IMR-90 (cell line): ENCODE measurements at regions not wholly inside any gene's neighbourhood (a gene's known extent, or its start where the extent isn't known, plus 50 kb on each side); places are given as distances from the start of the nearest gene placed in this dataset.

Experiments used
- ATAC-seq: fragments of 200-7000 bp; cut with Tn5 transposase; 2 replicates; pipeline ENCODE4 v1.9.1; 2020; ENCODE audit warnings: low read depth, mild to moderate bottlenecking, moderate library complexity
- BruUV-seq: library from RNA; stranded (reverse); fragments of 400-500 nt; replicated peaks from 2 replicates; lab custom pipeline; 2021; lab: Mats Ljungman, UMichigan
- CTCF ChIA-PET: fragments of 300-600 bp; formaldehyde crosslinking; extraction: SDS; loops from one replicate; lab custom pipeline; 2021; ENCODE audit warnings: antibody characterized with exemption; lab: Yijun Ruan, JAX
- POLR2A ChIA-PET: fragments of 300-600 bp; sonication (Branson Sonifier 250); formaldehyde crosslinking; loops from one replicate; lab custom pipeline; 2022; ENCODE audit warnings: antibody characterized with exemption; ENCODE audit not compliant: unreplicated experiment; lab: Charles Lee
- DNase-seq: peaks from one replicate; pipeline ENCODE4 v3.0.0; 2013
- H2AFZ ChIP-seq: replicated peaks from 2 replicates; pipeline ENCODE3; 2013; ENCODE audit warnings: low read length, mild to moderate bottlenecking; ENCODE audit not compliant: poor library complexity
- H2AK5ac ChIP-seq: 2 replicates; pipeline ENCODE4 v1.6.1; 2013; ENCODE audit warnings: low read depth, low read length, inconsistent platforms
- H2AK9ac ChIP-seq: replicated peaks from 2 replicates; pipeline ENCODE3; 2013; ENCODE audit warnings: mild to moderate bottlenecking, low read depth, low read length, moderate library complexity; ENCODE audit not compliant: poor library complexity
- H2BK120ac ChIP-seq: 2 replicates; pipeline ENCODE4 v1.6.1; 2013; ENCODE audit warnings: low read depth, low read length, inconsistent platforms
- H2BK15ac ChIP-seq: 3 replicates; pipeline ENCODE4 v1.6.1; 2013; ENCODE audit warnings: low read depth, low read length, inconsistent platforms
- H2BK20ac ChIP-seq: 2 replicates; pipeline ENCODE4 v1.6.1; 2013; ENCODE audit warnings: low read depth, mild to moderate bottlenecking, inconsistent platforms, low read length, moderate library complexity
- H2BK5ac ChIP-seq: 2 replicates; pipeline ENCODE4 v1.6.1; 2013; ENCODE audit warnings: mild to moderate bottlenecking, low read depth, low read length, inconsistent platforms; ENCODE audit not compliant: poor library complexity, severe bottlenecking
- H3K14ac ChIP-seq: replicated peaks from 2 replicates; pipeline ENCODE4 v1.6.1; 2013; ENCODE audit warnings: low read depth, low read length, inconsistent platforms
- H3K18ac ChIP-seq: 2 replicates; pipeline ENCODE4 v1.6.1; 2013; ENCODE audit warnings: low read depth, low read length, control low read depth
- H3K23ac ChIP-seq: 2 replicates; pipeline ENCODE4 v1.6.1; 2013; ENCODE audit warnings: low read depth, low read length, inconsistent platforms
- H3K27ac ChIP-seq: 2 replicates; pipeline ENCODE4 v1.5.1; 2013; ENCODE audit warnings: mild to moderate bottlenecking, control low read depth, low read length; ENCODE audit not compliant: insufficient read depth
- H3K27me3 ChIP-seq: 2 replicates; pipeline ENCODE4 v1.6.1; 2013; ENCODE audit warnings: low read length; ENCODE audit not compliant: control insufficient read depth, insufficient read depth
- H3K36me3 ChIP-seq: 2 replicates; pipeline ENCODE4 v1.6.1; 2013; ENCODE audit warnings: low read length, mixed read lengths; ENCODE audit not compliant: control insufficient read depth, insufficient read depth
- H3K4ac ChIP-seq: 2 replicates; pipeline ENCODE4 v1.6.1; 2013; ENCODE audit warnings: low read depth, low read length, inconsistent platforms
- H3K4me1 ChIP-seq: 2 replicates; pipeline ENCODE4 v1.6.1; 2013; ENCODE audit warnings: low read length, mixed read lengths; ENCODE audit not compliant: control insufficient read depth, insufficient read depth
- H3K4me2 ChIP-seq: 2 replicates; pipeline ENCODE4 v1.6.1; 2013; ENCODE audit warnings: low read depth, mild to moderate bottlenecking, control low read depth, low read length, moderate library complexity
- H3K4me3 ChIP-seq: 2 replicates; pipeline ENCODE4 v1.5.1; 2013; ENCODE audit warnings: low read depth, mild to moderate bottlenecking, control low read depth, low read length, moderate library complexity; ENCODE audit not compliant: insufficient read depth
- H3K56ac ChIP-seq: 2 replicates; pipeline ENCODE4 v1.6.1; 2013; ENCODE audit warnings: low read length, inconsistent platforms; ENCODE audit not compliant: insufficient read depth; ENCODE audit errors: extremely low read depth
- H3K79me1 ChIP-seq, 2 experiments: 2 replicates each; pipeline ENCODE4 v1.6.1; 2013; ENCODE audit warnings: low read length in 2 of 2, inconsistent platforms in 1 of 2, low read depth in 1 of 2
- H3K9ac ChIP-seq: 2 replicates; pipeline ENCODE4 v1.6.1; 2013; ENCODE audit warnings: low read depth, low read length, control low read depth
- H3K9me1 ChIP-seq: 2 replicates; pipeline ENCODE4 v1.6.1; 2013; ENCODE audit warnings: low read length, inconsistent platforms; ENCODE audit not compliant: insufficient read depth
- H3K9me3 ChIP-seq: 2 replicates; pipeline ENCODE4 v1.6.1; 2013; ENCODE audit warnings: low read length; ENCODE audit not compliant: control insufficient read depth, insufficient read depth
- H4K20me1 ChIP-seq: 2 replicates; pipeline ENCODE4 v1.6.1; 2013; ENCODE audit warnings: low read length, inconsistent platforms; ENCODE audit not compliant: insufficient read depth
- H4K5ac ChIP-seq: 2 replicates; pipeline ENCODE4 v1.6.1; 2013; ENCODE audit warnings: mild to moderate bottlenecking, low read depth, low read length, control low read depth
- H4K8ac ChIP-seq, 2 experiments: 2 replicates each; pipeline ENCODE4 v1.6.1; 2013; ENCODE audit warnings: low read depth in 2 of 2, low read length in 2 of 2, control low read depth in 1 of 2, inconsistent platforms in 1 of 2
- H4K91ac ChIP-seq: 2 replicates; pipeline ENCODE4 v1.6.1; 2013; ENCODE audit warnings: low read depth, low read length, inconsistent platforms; ENCODE audit not compliant: insufficient read depth
- BHLHE40 ChIP-seq: fragments of 150-350 bp; IDR thresholded peaks from 2 replicates; pipeline ENCODE4 v1.6.1; 2016; ENCODE audit warnings: mild to moderate bottlenecking, low read depth, low read length
- CEBPB ChIP-seq: IDR thresholded peaks from 2 replicates; pipeline ENCODE4 v1.6.1; 2012; ENCODE audit warnings: low read depth, low read length, improper control_type of control experiment
- CHD1 ChIP-seq: IDR thresholded peaks from 2 replicates; pipeline ENCODE4 v1.6.1; 2012; ENCODE audit warnings: low read depth, low read length, improper control_type of control experiment
- FOS ChIP-seq: fragments of 150-350 bp; IDR thresholded peaks from 2 replicates; pipeline ENCODE4 v1.6.1; 2016; ENCODE audit warnings: low read depth, low read length
- MAFK ChIP-seq: IDR thresholded peaks from 2 replicates; pipeline ENCODE4 v1.6.1; 2012; ENCODE audit warnings: low read depth, low read length, improper control_type of control experiment
- MAZ ChIP-seq: IDR thresholded peaks from 2 replicates; pipeline ENCODE4 v1.6.1; 2012; ENCODE audit warnings: low read depth, mild to moderate bottlenecking, low read length, improper control_type of control experiment, moderate library complexity, borderline replicate concordance
- MXI1 ChIP-seq: IDR thresholded peaks from 2 replicates; pipeline ENCODE4 v1.6.1; 2012; ENCODE audit warnings: low read depth, mild to moderate bottlenecking, low read length, moderate library complexity, borderline replicate concordance
- NFE2L2 ChIP-seq: fragments of 150-350 bp; IDR thresholded peaks from 2 replicates; pipeline ENCODE4 v1.6.1; 2016; ENCODE audit warnings: low read depth, mild to moderate bottlenecking, low read length
- POLR2A ChIP-seq: IDR thresholded peaks from 2 replicates; pipeline ENCODE4 v1.6.1; 2012; ENCODE audit warnings: mild to moderate bottlenecking, low read depth, low read length
- RAD21 ChIP-seq: IDR thresholded peaks from 2 replicates; pipeline ENCODE4 v1.6.1; 2012; ENCODE audit warnings: low read length, improper control_type of control experiment
- RCOR1 ChIP-seq: IDR thresholded peaks from 2 replicates; pipeline ENCODE4 v1.6.1; 2012; ENCODE audit warnings: mild to moderate bottlenecking, low read length, improper control_type of control experiment; ENCODE audit not compliant: insufficient replicate concordance
- RFX5 ChIP-seq: IDR thresholded peaks from 2 replicates; pipeline ENCODE4 v1.8.0; 2012; ENCODE audit warnings: low read depth, mild to moderate bottlenecking, low read length, moderate library complexity
- SMC3 ChIP-seq: fragments of 150-350 bp; IDR thresholded peaks from 2 replicates; pipeline ENCODE4 v1.6.1; 2016; ENCODE audit warnings: low read depth, mild to moderate bottlenecking, antibody characterized with exemption, low read length, moderate library complexity
- WGBS, 2 experiments: methylation state at CpG; one replicate each; pipeline versions ENCODE4 v1.1.5 to v1.1.7; 2013; ENCODE audit warnings: missing lambda C conversion rate in 2 of 2; ENCODE audit not compliant: insufficient read length in 1 of 2; ENCODE audit errors: extremely low coverage in 2 of 2; 5-methylcytosine and 5-hydroxymethylcytosine counted together
- dilution Hi-C: fragments of 300-500 bp; cut with HindIII; formaldehyde crosslinking; loops from one replicate; pipeline ENCODE4 v1.14.3; 2018; ENCODE audit warnings: low sequenced_read_pairs; ENCODE audit not compliant: unreplicated experiment
- in situ Hi-C: fragments of 300-500 bp; cut with MboI; formaldehyde crosslinking; loops from 3 replicates; pipeline ENCODE4 v1.14.3; 2019; ENCODE audit warnings: low sequenced_read_pairs, inconsistent platforms, mixed read lengths
- intact Hi-C: fragments of 100-400 bp; cut with micrococcal nuclease; formaldehyde crosslinking; loops from 2 replicates; pipeline ENCODE4 v1.10.0; 2022
- TF ChIP-seq, protein P1 (sequence below): conservative IDR thresholded peaks from 2 replicates; pipeline ENCODE4 v1.5.1; 2012; ENCODE audit warnings: mild to moderate bottlenecking, low read depth, low read length, improper control_type of control experiment
- TF ChIP-seq, protein P2 (sequence below): fragments of 150-350 bp; IDR thresholded peaks from 2 replicates; pipeline ENCODE4 v1.6.1; 2017; ENCODE audit warnings: mild to moderate bottlenecking, antibody characterized with exemption, low read length, low read depth
- TF ChIP-seq, protein P3 (sequence below): fragments of 150-350 bp; IDR thresholded peaks from 2 replicates; pipeline ENCODE4 v1.6.1; 2016; ENCODE audit warnings: low read depth, mild to moderate bottlenecking, low read length, moderate library complexity, borderline replicate concordance

DNA sequence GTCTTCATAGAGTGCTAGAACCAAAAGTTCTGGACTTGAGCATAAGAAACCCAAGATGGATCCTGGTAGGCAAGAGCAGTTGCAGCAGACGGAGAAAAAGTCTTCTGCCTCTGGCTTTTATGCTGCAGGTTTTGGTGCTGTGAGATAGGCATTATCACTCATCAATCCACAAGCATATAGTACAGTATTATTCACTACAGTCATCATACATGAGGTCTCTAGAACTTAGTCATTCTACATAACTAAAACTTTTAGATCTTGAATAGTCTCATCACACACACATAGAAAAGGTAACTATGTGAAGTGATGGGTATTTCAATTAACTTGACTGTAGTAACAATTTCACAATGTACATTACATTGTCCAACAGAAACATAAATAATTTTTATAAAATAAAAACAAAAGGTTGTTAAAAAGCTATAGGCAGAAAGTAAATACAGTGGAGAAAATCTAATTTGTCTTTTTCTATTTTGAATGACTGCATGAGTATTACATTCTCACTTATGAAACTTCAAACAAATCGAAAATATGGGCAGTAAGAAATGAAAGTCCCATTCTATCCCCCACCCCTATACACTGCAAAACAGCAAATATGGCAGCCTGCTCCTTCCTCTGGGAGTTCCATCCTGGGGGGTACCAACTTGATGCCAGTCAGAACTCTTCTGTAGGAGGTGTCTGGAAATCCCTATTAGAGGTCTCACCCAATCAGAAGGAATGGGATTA, 534.3 kb upstream of the ACVR2A start:
- no peak overlapping the region for H4K8ac ChIP-seq
- no peaks in the 10 kb centered on the region for H3K4me1 ChIP-seq
- H2AK5ac ChIP-seq: no peak overlapping the region
- 0 out of 2 replicates have a peak, but pooled peaks cover 2% of the 10 kb centered on the region for H3K9me3 ChIP-seq
- no peak overlapping the region for H3K18ac ChIP-seq
- H3K14ac ChIP-seq: no peak overlapping the region
- ATAC-seq: no peak
- WGBS, 2 experiments: no CpG with 5 or more reads among the region's 2 CpGs
- H2BK15ac ChIP-seq: no peak overlapping the region
- H2AFZ ChIP-seq: no peak overlapping the region
- no peaks in the 10 kb centered on the region for H4K20me1 ChIP-seq
- TF ChIP-seq MAZ: no peak
- TF ChIP-seq BHLHE40: no peak
- TF ChIP-seq, protein P1, sequence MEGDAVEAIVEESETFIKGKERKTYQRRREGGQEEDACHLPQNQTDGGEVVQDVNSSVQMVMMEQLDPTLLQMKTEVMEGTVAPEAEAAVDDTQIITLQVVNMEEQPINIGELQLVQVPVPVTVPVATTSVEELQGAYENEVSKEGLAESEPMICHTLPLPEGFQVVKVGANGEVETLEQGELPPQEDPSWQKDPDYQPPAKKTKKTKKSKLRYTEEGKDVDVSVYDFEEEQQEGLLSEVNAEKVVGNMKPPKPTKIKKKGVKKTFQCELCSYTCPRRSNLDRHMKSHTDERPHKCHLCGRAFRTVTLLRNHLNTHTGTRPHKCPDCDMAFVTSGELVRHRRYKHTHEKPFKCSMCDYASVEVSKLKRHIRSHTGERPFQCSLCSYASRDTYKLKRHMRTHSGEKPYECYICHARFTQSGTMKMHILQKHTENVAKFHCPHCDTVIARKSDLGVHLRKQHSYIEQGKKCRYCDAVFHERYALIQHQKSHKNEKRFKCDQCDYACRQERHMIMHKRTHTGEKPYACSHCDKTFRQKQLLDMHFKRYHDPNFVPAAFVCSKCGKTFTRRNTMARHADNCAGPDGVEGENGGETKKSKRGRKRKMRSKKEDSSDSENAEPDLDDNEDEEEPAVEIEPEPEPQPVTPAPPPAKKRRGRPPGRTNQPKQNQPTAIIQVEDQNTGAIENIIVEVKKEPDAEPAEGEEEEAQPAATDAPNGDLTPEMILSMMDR: no peak
- TF ChIP-seq, protein P2, sequence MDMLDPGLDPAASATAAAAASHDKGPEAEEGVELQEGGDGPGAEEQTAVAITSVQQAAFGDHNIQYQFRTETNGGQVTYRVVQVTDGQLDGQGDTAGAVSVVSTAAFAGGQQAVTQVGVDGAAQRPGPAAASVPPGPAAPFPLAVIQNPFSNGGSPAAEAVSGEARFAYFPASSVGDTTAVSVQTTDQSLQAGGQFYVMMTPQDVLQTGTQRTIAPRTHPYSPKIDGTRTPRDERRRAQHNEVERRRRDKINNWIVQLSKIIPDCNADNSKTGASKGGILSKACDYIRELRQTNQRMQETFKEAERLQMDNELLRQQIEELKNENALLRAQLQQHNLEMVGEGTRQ: no peak
- no peak for TF ChIP-seq RFX5
- TF ChIP-seq MAFK: no peak
- TF ChIP-seq POLR2A: no peak
- TF ChIP-seq RAD21: no peak
- no peak for TF ChIP-seq NFE2L2
- TF ChIP-seq, protein P3, sequence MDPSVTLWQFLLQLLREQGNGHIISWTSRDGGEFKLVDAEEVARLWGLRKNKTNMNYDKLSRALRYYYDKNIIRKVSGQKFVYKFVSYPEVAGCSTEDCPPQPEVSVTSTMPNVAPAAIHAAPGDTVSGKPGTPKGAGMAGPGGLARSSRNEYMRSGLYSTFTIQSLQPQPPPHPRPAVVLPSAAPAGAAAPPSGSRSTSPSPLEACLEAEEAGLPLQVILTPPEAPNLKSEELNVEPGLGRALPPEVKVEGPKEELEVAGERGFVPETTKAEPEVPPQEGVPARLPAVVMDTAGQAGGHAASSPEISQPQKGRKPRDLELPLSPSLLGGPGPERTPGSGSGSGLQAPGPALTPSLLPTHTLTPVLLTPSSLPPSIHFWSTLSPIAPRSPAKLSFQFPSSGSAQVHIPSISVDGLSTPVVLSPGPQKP: no peak
- no peak for TF ChIP-seq CEBPB
- TF ChIP-seq MXI1: no peak
- TF ChIP-seq FOS: no peak
- no peak for TF ChIP-seq SMC3
- no peak for TF ChIP-seq RCOR1
- TF ChIP-seq CHD1: no peak
- H3K4me2 ChIP-seq: no peak overlapping the region
- no peak overlapping the region for H2BK5ac ChIP-seq
- no peak overlapping the region for H3K23ac ChIP-seq
- POLR2A ChIA-PET: no interaction called here
- no peak overlapping the region for H3K4ac ChIP-seq
- no TSS peak for BruUV-seq
- no peaks in the 10 kb centered on the region for H3K9me1 ChIP-seq
- H2AK9ac ChIP-seq: no peak overlapping the region
- no peak overlapping the region for H3K27ac ChIP-seq
- H3K4me3 ChIP-seq: no peak overlapping the region
- H4K5ac ChIP-seq: no peak overlapping the region
- H2BK20ac ChIP-seq: no peak overlapping the region
- no peaks in the 10 kb centered on the region for H3K27me3 ChIP-seq
- dilution Hi-C loops (no loop called here), in situ Hi-C loops (no loop called here), intact Hi-C loops (no loop called here)
- no peak for DNase-seq
- CTCF ChIA-PET: no interaction called here
- H3K56ac ChIP-seq: no peak overlapping the region
- no peaks in the 10 kb centered on the region for H3K79me1 ChIP-seq
- no peak overlapping the region for H3K9ac ChIP-seq
- no peaks in the 10 kb centered on the region for H3K36me3 ChIP-seq
- H4K91ac ChIP-seq: no peak overlapping the region
- no peak overlapping the region for H2BK120ac ChIP-seq
